ENCODE measurements at regions not wholly inside any gene's neighbourhood (a gene's known extent, or its start where the extent isn't known, plus 50 kb on each side); places are given as distances from the start of the nearest gene placed in this dataset.
A peak's percentile ranks its signal among the peaks of the same experiment; 100 is the strongest.

DNA sequence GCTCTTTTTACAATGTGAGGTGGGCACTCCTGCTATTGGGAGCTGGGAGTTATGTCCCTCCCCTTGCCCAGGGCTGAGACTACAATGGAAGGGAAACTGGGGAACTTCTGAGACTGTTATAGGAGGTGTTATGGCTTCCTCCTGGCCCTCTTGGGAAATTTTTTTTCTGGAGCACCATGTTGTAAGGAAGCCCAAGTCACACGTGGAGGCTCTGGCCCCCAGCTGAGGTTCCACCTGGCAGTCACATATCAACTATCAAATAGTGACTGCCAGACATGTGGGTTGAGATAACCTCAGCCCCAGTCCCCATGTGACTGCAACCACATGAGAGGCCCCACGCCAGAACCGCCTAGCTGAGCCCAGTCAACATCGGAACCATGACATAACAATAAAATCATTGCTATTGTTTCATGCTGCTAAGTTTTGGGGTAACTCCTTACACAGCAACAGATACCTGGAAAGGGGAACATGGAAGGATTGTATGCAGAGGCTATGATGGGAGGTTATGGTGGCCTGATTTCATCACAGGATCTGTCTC is 99.4 kb upstream of the NCOR2 start:
- in situ Hi-C loops (cut with MboI; ENCODE audit: low sequenced_read_pairs): no loop called here
- Histone ChIP-seq H3K27me3 (ENCODE audit: low read depth) (no peaks in the 10 kb centered on the region), H3K4me1 (no peaks in the 10 kb centered on the region), H3K36me3 (replicated peaks) (no peaks in the 10 kb centered on the region), H3K9me3 (no peaks in the 10 kb centered on the region), H3K4me3 (no peak overlapping the region)
- no peak for DNase-seq (ENCODE audit: low spot score in 2 of 2)

DNA sequence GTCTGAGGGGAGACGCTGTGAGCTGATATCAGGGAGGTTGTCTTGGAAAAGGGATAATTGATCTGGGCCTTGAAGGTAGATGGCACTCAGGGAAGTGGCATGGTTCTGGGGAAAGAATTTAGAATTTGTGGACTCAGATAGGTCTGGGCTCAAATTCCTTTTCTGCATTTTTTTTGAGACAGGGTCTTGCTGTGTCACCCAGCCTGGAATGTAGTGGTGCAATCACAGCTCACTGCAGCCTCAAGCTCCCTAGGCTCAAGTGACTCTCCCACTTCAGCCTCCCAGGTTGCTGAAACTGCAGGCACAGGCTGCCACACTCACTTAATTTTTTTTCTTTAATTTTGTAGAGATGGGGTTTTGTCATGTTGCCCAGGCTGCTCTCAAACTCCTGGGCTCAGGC is 98.1 kb upstream of the NCOR2 start:
- H3K9me3 ChIP-seq: no peaks in the 10 kb centered on the region
- H3K4me1 ChIP-seq: no peaks in the 10 kb centered on the region
- in situ Hi-C loops (cut with MboI; ENCODE audit: low sequenced_read_pairs): no loop called here
- no peaks in the 10 kb centered on the region for H3K27me3 ChIP-seq (ENCODE audit: low read depth)
- no peak for DNase-seq (ENCODE audit: low spot score in 2 of 2)
- H3K36me3 ChIP-seq (replicated peaks): no peaks in the 10 kb centered on the region
- no peak overlapping the region for H3K4me3 ChIP-seq

GRCh38 chr12:124664395-124665111 is 97.1 kb upstream of the NCOR2 start:
- H3K36me3 ChIP-seq (replicated peaks): no peaks in the 10 kb centered on the region
- H3K27me3 ChIP-seq (ENCODE audit: low read depth): no peaks in the 10 kb centered on the region
- H3K9me3 ChIP-seq: no peaks in the 10 kb centered on the region
- no peak overlapping the region for H3K4me3 ChIP-seq
- no peaks in the 10 kb centered on the region for H3K4me1 ChIP-seq
- in situ Hi-C loops (cut with MboI; ENCODE audit: low sequenced_read_pairs): no loop called here
- DNase-seq (ENCODE audit: low spot score in 2 of 2): no peak

- Histone ChIP-seq H3K27me3 (ENCODE audit: low read depth) (no peaks in the 10 kb centered on the region), H3K4me1 (no peaks in the 10 kb centered on the region), H3K4me3 (no peak overlapping the region), H3K36me3 (replicated peaks) (no peaks in the 10 kb centered on the region), H3K9me3 (no peaks in the 10 kb centered on the region)
- in situ Hi-C loops (cut with MboI; ENCODE audit: low sequenced_read_pairs): no loop called here
- no peak for DNase-seq (ENCODE audit: low spot score in 2 of 2)
Measured at GRCh38 chr12:124663771-124664366, 96.5 kb upstream of the NCOR2 start.

DNA sequence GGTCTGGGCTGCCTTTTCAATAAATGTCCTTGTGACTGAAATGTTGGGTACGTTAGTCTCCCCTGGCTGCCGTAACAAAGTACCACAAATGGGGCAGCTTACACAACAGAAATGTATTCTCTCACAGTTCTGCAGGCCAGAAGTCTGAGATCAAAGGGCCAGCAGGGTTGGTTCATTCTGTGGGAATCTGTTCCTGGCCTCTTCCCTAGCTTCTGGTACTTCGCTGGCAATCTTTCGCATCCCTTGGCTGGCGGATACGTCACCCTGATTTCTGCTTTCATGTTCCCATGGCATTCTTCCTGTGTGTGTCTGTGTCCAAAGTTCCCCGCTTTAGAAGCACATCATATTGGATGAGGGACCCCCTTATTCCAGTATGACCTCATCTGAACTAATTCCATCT is 95.8 kb upstream of the NCOR2 start:
- H3K9me3 ChIP-seq: no peaks in the 10 kb centered on the region
- H3K36me3 ChIP-seq (replicated peaks): no peaks in the 10 kb centered on the region
- H3K4me3 ChIP-seq: no peak overlapping the region
- in situ Hi-C loops (cut with MboI; ENCODE audit: low sequenced_read_pairs): no loop called here
- DNase-seq (ENCODE audit: low spot score in 2 of 2): no peak
- no peaks in the 10 kb centered on the region for H3K27me3 ChIP-seq (ENCODE audit: low read depth)
- H3K4me1 ChIP-seq: no peaks in the 10 kb centered on the region

DNA sequence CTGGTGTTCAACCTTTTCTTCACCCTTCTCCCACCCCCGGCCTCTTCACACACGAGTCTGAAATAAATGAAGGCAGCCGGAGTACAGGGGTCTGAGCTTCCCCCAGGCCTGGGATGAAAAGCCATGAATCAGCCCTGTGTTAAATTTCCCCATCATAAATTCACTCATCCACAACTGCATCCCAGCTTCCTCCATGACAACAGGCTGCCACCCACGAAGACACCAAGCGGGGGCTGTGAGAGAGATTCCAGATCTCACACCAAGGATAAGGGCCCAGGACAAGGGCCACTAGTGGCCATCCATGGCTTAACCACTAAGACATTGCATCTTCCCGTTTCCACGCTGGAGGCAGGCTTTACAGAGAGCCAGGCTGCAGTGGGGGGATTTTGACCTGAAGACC is 93.9 kb upstream of the NCOR2 start:
- Histone ChIP-seq H3K27me3 (ENCODE audit: low read depth) (no peaks in the 10 kb centered on the region), H3K36me3 (replicated peaks) (no peaks in the 10 kb centered on the region), H3K4me1 (no peaks in the 10 kb centered on the region), H3K4me3 (no peak overlapping the region), H3K9me3 (no peaks in the 10 kb centered on the region)
- no peak for DNase-seq (ENCODE audit: low spot score in 2 of 2)
- in situ Hi-C loops (cut with MboI; ENCODE audit: low sequenced_read_pairs): no loop called here

DNA sequence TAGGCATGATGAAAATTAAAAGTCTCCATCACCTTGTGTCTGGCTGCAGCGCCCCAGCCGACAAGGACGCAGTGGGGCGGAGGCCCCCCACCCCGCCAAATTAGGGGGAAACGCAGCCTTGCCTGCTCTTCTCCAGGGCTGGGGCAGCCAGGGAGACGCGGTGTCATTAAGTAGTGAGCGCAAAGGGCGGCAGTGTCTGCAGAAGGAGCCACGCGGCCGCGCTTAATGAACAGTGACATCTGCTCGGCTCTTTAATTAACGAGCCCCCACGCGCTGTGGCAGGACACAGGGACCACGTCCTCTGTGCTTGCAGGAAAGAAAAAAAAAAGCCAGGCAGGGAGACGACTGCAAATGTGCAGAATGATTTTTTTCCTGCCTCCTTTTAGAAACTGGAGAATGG is 93.4 kb upstream of the NCOR2 start:
- no peaks in the 10 kb centered on the region for H3K9me3 ChIP-seq
- no peak overlapping the region for H3K4me3 ChIP-seq
- H3K4me1 ChIP-seq: peaks cover 4% of the 10 kb centered on the region
- H3K27me3 ChIP-seq (ENCODE audit: low read depth): no peaks in the 10 kb centered on the region
- no peak for DNase-seq (ENCODE audit: low spot score in 2 of 2)
- in situ Hi-C loops (cut with MboI; ENCODE audit: low sequenced_read_pairs): no loop called here
- no peaks in the 10 kb centered on the region for H3K36me3 ChIP-seq (replicated peaks)

- H3K4me1 ChIP-seq: peaks cover 11% of the 10 kb centered on the region
- no peaks in the 10 kb centered on the region for H3K27me3 ChIP-seq (ENCODE audit: low read depth)
- no peaks in the 10 kb centered on the region for H3K9me3 ChIP-seq
- DNase-seq (ENCODE audit: low spot score in 2 of 2): no peak
- no peak overlapping the region for H3K4me3 ChIP-seq
- no peaks in the 10 kb centered on the region for H3K36me3 ChIP-seq (replicated peaks)
- in situ Hi-C loops (cut with MboI; ENCODE audit: low sequenced_read_pairs): no loop called here
Measured at GRCh38 chr12:124658806-124659402, 91.5 kb upstream of the NCOR2 start.

DNA sequence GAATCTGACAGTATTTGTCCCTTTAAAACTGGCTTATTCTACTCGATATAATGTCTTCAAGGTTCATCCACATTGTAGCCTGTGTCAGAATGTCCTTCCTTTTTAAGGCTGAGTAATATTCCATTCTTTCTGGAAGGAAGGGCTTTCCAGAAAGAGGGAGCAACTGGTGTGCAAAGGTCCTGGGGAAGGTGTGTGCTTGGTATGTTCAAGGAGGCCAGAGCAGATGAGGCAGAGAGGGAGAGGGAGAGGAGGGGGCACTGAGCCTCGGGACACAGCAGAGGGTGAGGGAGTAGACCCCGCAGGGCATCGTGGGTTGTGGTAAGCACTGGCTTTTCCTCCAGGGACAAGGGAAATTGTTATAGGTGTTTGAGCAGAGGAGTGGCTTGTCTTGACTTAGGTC is 90.9 kb upstream of the NCOR2 start:
- Histone ChIP-seq H3K9me3 (no peaks in the 10 kb centered on the region), H3K4me3 (no peak overlapping the region), H3K27me3 (ENCODE audit: low read depth) (no peaks in the 10 kb centered on the region), H3K4me1 (peaks cover 11% of the 10 kb centered on the region), H3K36me3 (replicated peaks) (no peaks in the 10 kb centered on the region)
- in situ Hi-C loops (cut with MboI; ENCODE audit: low sequenced_read_pairs): no loop called here
- DNase-seq (ENCODE audit: low spot score in 2 of 2): no peak

GRCh38 chr12:124656947-124657434 is 89.6 kb upstream of the NCOR2 start:
- Histone ChIP-seq H3K9me3 (no peaks in the 10 kb centered on the region), H3K4me3 (no peak overlapping the region), H3K4me1 (peaks cover 11% of the 10 kb centered on the region), H3K36me3 (replicated peaks) (no peaks in the 10 kb centered on the region), H3K27me3 (ENCODE audit: low read depth) (no peaks in the 10 kb centered on the region)
- DNase-seq (ENCODE audit: low spot score in 2 of 2): no peak
- in situ Hi-C loops (cut with MboI; ENCODE audit: low sequenced_read_pairs): no loop called here

GRCh38 chr12:124655698-124656516 is 88.5 kb upstream of the NCOR2 start:
- DNase-seq (ENCODE audit: low spot score in 2 of 2): peak in 1 of 2 experiments; percentile 75
- Histone ChIP-seq H3K4me1 (peaks cover 11% of the 10 kb centered on the region), H3K4me3 (no peak overlapping the region), H3K36me3 (replicated peaks) (no peaks in the 10 kb centered on the region), H3K9me3 (no peaks in the 10 kb centered on the region), H3K27me3 (ENCODE audit: low read depth) (no peaks in the 10 kb centered on the region)
- in situ Hi-C loops (cut with MboI; ENCODE audit: low sequenced_read_pairs): no loop called here

- Histone ChIP-seq H3K4me3 (no peak overlapping the region), H3K36me3 (replicated peaks) (no peaks in the 10 kb centered on the region), H3K9me3 (no peaks in the 10 kb centered on the region), H3K4me1 (peaks cover 11% of the 10 kb centered on the region), H3K27me3 (ENCODE audit: low read depth) (no peaks in the 10 kb centered on the region)
- in situ Hi-C loops (cut with MboI; ENCODE audit: low sequenced_read_pairs): no loop called here
- peak in 1 of 2 experiments; percentile 37 for DNase-seq (ENCODE audit: low spot score in 2 of 2)
Measured at GRCh38 chr12:124655048-124655697, 87.8 kb upstream of the NCOR2 start.

DNA sequence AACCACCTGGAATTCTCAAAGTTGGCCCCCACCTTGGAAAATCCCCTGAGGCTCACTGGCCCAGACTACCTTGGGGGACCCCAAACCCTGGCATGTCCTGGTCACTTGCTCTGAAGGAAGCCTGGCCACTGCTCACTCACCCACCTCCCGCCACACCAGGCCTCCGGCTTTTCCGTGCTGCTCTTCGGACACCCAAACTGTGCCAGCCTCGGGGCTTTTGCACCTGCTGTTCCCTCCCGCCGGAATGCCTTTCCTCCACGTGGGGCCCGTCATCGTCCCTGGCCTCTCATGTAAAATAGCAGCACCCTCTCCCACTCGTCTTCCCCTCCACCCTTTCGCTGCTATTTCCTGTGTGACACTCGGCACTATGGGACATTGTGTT is 87.2 kb upstream of the NCOR2 start:
- peaks cover 11% of the 10 kb centered on the region for H3K4me1 ChIP-seq
- no peak overlapping the region for H3K4me3 ChIP-seq
- H3K9me3 ChIP-seq: no peaks in the 10 kb centered on the region
- H3K27me3 ChIP-seq (ENCODE audit: low read depth): no peaks in the 10 kb centered on the region
- no peaks in the 10 kb centered on the region for H3K36me3 ChIP-seq (replicated peaks)
- no peak for DNase-seq (ENCODE audit: low spot score in 2 of 2)
- in situ Hi-C loops (cut with MboI; ENCODE audit: low sequenced_read_pairs): no loop called here
